NOMO-1 treated with dmso at 0.1 percent for 144 hours (cell line): ENCODE measurements at regions not wholly inside any gene's neighbourhood (a gene's known extent, or its start where the extent isn't known, plus 50 kb on each side); places are given as distances from the start of the nearest gene placed in this dataset.
A peak's percentile ranks its signal among the peaks of the same experiment; 100 is the strongest.

Source experiments
- DNase-seq: peaks from one replicate; lab custom pipeline; 2025; ENCODE audit not compliant: unreplicated experiment; lab: John Stamatoyannopoulos, UW

DNA sequence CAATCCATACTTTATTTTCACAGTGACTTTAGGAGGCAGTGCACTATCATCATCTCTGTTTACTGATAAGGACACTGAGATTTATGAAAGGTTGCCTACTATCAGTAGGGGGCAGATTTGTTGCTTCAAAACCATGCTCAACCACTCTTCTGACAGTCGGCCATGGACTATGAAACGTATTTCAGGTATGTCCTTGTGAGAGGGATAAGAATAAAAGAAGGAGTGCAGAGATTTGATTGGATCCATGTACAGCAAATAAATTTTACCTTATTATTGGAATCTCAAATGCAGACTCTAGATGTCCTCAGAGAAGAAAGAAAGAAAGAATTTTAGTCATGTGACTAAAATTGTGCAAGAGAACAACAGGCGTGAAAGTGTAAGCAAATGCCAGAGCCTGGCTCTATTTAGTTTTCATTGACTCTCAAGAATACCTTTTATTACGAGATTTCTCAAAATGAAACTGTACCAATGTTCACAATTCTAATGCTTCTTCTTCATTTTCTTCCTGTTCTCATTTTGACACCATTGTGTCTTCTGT lies 296.6 kb upstream of the RASA1 start:
- peak; percentile 21 for DNase-seq

DNA sequence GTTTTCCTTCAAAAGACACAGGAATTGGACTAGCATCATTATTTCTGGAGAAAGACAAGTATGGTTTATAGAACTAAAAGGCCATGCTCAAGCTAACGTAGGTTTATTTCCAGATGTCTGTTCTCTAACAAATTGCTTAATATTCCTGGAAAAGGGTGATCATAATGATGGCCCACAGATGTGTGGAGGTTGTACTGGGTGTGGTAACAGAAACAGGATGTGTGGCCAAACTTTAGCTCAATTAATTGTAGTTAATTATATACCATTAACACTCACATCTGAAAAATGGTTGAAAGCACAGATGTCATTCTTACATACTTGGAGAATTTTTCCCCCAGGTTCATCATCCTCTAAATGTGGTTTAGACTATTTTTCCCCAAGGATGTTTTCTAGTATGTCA lies 292.7 kb upstream of the RASA1 start:
- peak; percentile 68 for DNase-seq

DNA sequence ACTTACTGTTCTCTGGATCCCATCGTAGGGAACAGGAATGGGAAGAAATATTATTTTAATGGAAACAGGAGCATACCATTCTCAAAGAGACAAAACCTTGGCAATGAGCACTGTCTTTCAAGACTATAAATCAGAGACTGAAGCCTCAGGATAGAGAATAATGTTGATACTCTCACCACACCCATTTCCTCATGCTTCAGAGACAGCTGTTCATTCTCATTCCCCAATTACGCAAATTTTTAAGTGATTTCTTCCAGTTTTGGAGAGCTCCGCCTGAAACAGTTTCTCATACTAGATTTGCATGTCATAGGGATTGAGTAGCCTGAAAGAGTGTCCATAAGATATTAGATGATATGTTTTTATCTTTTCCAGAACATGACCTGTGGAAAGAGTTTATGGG lies 290.5 kb upstream of the RASA1 start:
- DNase-seq = peak; percentile 60

DNA sequence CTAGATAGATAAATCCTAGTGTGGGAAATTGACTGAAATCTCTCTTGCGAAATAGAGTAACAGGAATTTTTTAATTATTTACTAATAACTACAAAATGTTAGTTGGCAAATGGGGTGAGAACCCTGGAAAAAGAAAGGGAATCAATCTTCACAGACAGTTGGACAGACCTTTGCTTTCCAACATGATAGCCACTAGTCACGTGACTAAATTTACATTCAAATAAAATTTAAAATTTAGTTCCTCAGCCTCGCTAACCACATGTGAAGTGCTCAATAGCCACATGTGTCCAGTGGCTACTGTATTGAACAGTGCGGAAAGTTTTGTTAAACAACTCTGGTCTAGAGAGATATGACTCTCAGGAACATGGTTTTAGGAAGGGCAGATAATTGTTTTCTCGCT lies 289.9 kb upstream of the RASA1 start:
- DNase-seq = no peak

DNA sequence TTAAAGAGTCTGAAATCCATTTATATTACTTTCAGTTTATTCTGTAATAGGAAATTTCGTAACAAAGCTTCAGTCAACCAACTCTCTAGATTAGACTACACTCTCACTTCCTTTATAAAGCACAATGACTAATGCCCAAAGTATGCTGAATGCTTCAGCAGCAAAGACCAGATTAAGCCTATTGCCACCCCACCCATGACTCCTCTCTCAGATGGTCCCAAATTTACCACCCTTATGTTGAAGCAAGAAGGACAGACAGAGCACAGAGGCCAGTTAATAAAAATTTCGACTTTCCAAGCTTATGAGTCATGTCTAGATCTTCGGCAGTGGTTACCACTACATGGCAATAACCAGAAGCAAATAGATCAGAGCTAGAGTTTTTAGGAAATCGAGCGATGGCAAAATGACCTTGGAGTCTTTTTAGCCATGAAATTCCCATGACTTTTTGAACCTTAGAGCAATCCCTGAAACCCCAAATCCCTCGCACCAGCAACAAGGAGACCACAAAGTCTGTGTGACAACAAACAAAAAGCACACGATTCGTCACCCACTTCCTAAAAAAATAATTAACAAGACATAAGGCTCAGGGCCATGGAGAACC lies 287.8 kb upstream of the RASA1 start:
- DNase-seq = peak; percentile 72

DNA sequence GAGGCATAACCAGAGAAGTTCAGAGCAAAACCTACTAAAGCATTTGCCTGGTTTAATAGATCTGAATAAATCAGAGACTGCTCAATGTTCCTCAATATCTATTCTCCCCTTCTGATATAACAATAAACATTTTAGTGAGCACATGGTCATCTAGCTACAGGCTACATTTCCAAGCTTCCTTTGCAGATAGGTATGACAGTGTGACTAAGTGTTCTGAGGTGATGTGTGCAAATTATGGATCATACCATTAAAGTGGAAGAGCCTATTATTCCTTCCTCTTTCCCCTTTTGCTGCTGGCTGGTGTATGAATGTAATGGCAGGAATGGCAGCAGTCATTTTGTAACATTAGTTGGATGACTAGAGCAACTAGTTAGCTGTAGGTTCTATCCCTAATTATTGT lies 285.8 kb upstream of the RASA1 start:
- no peak for DNase-seq

DNA sequence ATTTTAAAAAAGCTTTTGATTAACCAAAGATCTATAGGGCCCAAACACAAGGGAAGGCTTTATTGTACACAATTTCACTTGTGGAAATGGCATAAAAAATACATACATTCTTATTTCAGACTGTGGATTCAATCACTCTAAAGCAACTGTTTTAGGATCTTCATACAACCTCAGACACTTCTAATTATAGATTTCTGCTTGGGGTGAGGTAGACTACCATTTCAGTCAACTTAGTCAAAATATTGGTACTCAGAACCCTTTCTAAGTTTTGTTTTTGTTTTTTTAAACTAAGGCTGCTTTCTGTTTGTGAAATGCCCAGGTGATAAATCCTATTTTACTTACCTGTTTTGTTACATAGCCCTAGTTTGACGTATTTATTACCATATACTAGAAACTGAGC lies 284.5 kb upstream of the RASA1 start:
- DNase-seq = no peak

DNA sequence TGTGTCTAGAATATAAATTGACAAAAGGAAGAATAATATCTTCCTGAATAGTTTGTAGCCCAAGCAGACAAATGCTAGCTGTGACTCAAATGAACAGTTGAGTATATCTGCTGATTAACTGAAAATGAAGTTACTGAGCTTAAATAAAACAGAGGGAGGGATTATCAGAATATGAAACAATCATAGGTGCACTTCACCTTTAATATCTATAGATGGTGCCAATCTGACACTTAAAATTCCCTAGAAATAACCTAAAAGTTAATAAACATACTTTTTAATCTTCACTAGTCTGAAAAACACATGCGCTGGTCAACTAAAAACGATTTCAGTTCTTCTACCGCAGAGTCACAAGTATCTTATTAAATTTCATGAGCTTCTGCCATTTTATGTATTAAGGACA lies 280.8 kb upstream of the RASA1 start:
- no peak for DNase-seq

DNA sequence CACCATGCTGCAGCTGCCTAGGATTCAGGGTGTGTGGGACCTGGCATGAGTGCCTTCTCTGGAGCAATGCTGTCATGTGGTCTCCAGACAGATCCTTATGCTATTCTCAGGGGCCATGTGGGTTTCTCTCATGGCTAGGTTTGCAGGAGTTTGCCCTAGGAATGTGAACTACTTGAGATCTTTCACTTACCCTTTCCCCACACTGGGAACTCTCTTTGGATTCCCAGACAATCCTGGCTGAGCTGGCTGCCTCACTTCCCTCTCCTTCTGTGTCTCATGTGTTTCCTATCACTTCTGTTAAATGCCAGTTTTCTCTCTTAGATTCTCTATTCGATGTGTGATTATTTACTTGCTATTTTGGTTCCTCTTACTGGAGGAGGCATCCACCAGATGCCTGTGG lies 270.2 kb upstream of the RASA1 start:
- no peak for DNase-seq

DNA sequence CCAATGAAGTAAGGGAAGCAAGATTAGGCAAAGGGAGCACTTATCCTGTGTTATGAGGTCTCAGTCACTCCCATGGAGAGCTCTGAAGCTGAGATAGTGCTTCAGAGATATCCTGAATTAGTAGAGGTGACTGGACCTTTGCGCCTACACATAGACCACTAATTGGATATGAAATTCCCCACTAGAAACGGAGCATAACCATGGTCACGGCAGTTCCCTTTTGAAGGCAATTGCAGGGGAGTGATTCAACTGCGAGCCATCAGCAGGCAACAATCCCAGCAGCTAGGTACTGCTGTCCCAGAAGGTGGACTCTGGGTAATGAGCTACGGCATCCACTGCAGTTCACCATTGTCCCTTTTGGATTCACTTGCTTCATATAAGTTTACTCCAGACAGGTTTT lies 267.7 kb upstream of the RASA1 start:
- no peak for DNase-seq

DNA sequence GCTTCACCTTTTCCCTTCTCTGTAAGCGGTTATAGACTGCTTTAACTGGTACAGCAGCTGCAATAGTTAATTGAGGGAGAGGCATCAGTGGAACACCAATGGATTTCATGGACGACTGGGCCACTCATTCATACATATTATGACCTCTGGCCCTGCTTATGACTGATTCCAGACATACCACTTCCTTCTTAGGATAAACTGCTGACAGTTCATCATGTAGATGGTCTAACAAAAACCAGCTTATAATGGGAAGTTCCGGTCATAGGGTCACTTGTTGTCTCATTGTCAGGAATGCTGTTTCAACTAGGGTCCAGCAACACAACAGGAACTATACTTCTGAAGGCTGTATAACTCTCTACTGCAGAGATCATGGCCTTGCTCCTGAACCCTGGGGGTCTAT lies 265.2 kb upstream of the RASA1 start:
- DNase-seq = no peak

DNA sequence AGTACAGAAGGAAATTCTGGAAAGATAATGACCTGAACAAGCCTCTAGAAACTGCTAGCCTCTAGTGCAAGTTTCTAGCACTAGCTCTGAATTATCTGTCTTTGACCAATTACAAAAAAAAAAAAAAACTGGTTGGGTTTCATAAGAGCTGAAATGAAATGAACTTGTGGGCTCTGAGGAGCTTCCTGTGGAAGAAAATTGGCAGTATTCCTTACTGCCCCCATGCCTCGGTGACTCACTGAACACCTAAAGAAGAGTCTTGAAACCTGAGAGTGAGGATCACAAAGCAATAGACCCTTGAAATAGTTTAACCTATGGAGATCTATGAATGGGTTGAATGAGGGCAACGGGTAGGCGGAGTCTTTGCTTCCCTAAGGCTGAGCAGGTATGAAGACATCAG lies 263.6 kb upstream of the RASA1 start:
- no peak for DNase-seq

DNA sequence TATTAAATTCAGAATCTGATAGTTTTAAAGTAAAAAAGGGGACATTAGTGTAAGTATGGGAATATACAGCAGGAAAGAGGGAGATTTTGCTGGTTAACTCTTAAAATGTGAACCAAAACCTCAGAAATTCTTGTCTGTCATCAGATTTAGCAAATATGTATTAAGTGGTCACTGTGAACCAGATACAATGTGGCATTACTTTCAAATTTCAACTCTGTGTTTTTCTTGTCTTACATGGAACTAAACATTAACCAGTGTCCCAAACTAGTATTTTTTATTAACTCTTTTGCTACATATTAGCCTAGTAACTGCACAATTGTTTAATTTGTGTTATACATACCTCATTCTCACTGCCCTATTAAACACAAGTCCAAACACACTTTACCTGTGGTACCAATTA lies 259.9 kb upstream of the RASA1 start:
- no peak for DNase-seq

DNA sequence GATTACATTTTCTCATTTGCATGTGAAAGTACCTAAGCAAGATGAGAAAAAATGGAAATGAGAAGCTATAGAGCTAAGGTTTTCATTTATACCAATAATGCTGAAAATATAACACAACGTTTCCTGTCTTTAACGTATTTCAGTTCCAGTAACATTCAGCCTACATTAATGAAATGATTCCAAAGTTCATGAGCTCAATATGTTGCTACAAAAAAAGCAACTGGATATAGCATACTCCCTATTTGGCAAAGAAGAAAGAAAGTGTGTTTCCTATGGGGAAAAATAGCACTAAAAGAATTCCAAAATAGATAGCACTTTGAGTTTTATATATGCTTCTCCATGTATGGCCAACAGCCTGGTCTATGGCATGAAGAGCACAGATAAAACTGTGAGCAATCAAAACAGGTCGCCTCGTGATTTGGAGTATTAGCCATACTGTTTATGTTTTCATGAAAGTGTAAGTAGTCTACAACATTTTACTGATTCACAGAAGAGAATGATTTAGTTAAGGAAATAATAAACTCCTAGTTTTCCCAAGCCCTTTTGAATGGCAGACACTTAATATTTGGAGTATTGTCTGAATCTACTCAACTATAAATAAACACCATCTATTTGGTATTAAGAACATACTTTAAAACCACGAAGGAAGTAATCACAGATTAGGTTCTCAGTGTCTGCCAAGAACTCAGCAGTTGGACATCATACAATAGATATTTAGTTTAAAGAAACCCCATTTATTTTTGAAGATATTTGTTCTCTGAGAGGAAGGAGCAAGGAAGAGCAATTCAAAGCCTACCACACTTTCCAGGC lies 258.7 kb upstream of the RASA1 start:
- DNase-seq = no peak

DNA sequence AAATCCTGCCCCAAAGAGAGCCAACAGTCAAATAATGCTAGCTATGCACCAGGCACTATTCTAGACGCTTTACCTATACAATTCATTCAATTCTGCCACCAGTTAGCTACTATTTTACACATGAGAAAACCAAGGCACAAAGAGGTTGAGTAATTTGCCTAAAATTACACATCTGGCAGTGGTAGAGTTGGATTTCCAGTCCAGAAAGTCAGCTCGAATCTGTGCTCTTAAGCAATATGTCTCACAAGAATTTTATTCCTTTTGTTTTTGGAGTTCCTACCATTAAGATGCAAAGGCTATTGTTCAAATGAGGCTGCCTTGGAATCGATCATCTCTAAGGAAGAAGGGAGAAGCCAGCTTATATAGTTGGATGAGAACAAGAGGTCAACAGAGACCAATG lies 256.9 kb upstream of the RASA1 start:
- DNase-seq = no peak

DNA sequence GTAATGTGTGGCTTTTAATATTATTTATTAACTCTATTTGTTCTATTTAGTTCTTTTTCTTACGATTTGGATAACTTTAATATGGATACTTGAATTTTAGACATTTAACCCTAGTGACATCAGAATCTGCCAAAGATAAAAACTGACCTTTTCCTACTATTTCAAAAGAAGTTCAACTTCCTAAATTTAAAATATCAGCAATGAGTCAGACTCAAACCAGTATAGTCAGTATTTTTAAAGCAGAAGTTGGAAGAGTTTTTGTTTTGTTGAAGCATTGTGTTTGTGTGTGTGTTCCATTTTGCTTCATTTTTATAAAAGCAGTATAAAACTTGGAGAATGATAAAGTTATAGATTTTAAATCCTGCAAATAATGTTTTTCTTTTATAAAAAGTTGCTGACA lies 251.8 kb upstream of the RASA1 start:
- peak; percentile 38 for DNase-seq

DNA sequence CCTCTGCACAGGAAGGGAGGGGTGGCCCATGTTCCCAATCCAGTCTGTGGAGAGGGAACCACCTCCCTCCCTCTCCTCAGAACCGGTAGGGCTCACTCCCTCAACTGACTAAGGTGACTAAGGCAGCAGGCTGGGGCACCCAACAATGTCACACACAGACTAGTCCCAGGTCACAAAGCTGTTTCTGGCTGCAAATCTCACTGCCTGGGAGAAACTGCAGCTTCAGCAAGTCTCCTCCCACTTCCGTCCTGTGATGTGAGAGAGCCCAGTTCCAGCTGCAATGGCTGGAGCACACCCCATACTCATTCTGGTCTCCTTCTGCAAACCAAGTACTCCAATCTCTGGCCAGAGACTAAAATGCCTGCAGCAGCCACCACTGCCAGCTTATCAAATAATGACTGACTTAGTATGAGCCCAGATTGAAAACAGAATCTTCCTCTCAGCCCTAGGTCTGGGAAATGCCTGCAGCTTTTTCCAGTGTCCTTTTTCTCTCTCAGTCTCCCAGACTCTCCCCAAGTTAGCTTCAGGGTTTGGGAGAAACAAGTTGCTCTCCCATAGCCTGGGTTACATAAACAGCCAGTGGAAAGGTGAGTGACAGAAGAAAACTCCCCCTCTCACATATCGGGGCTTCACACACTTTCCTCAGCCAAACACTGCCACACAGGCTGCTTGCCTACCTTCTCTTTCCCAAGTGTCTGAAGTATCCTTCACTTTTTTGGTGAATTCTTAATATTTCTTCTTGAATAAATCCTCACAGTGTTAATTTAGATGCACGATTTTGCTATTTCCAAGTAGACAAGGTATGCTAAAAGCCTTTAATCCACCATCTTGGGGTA lies 247.4 kb upstream of the RASA1 start:
- DNase-seq = peak; percentile 37

DNA sequence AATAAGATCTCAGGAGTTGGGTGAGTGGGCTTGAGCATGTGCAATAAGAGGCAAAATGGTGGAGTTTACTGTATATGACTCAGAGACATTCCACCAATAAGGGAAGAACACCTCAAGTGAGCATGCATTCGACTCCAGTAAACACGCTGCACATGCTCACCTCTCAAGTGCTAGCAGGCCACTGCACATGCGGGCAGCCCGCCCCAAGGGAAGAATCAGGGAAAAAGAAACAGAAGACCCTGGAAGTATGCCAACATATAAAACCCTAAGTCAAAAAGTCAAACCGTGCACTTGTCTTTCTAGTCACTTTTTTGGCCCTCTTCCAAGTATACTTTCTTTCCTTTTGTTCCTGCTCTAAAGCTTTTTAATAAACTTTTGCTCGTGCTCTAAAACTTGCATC lies 245.3 kb upstream of the RASA1 start:
- no peak for DNase-seq

DNA sequence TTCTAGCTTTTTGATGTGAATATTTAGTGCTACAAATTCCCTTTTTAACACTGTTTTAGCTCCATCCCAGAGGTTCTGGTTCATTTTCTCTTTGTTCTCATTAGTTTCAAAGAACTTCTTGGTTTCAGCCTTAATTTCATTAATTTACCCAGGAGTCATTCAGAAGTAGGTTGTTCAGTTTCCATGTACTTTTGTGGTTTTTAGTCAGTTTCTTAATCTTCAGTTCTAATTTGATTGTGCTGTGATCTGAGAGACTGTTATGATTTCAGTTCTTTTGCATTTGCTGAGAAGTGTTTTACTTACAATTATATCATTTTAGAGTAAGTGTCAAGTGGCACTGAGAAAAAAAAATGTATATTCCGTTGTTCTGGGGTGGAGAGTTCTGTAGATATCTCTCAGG lies 240.1 kb upstream of the RASA1 start:
- DNase-seq = no peak

DNA sequence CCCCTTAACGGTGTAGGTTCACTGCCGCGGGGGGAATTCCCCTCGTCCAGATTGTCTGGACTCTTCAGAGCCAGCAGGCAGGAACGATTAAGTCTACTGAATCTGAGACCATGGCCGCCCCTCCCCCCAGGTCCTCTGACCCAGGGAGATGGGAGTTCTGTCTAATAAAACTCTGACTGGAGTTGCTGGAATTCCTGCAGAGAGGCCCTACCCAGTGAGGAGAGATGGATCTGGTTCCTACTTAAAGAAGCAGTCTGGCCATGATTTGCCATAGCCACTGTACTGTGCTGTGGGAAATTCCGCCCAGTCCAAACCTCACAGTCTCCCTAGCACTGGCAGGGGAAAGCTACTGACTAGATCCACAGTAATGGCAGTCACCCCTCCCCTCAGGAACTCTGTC lies 237.7 kb upstream of the RASA1 start:
- DNase-seq = no peak

DNA sequence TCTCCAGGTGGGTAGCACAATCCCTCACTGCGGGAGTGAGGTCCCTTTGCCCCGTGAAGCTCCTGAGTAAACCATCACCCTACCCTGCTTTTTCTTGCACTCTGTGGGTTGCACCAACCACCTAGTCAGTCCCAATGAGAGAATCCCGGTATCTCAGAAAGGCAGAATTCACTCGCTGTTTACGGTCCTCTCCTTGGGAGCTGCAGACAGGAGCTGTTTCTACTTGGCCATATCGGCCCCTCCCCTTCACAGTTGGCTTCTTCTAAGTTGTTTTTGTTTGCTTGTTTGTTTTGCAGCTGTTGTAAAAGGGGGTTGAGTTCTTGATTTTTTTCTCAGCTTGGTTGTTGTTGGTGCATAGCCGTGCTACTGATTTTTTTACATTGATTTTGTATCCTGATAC lies 237.0 kb upstream of the RASA1 start:
- DNase-seq = no peak

DNA sequence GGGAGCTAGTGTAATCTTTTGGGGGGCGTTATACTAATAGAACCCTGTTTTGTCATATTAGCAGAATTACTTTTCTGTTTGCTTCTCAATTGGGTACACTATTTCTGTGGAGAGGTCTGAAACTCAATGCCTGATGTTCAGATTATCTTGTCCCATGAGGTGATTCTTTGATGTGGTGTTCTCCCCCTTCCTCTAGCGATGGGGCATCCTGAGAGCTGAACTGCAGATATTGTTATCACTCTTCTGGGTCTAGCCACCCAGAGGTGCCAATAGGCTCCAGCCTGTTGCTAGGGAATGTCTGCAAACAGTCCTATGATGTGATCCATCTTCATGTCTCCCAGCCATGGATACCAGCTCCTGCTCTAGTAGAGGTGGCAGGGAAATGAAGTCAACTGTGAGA lies 233.1 kb upstream of the RASA1 start:
- DNase-seq = no peak
